ENCODE measurements at regions not wholly inside any gene's neighbourhood (a gene's known extent, or its start where the extent isn't known, plus 50 kb on each side); places are given as distances from the start of the nearest gene placed in this dataset.

DNA sequence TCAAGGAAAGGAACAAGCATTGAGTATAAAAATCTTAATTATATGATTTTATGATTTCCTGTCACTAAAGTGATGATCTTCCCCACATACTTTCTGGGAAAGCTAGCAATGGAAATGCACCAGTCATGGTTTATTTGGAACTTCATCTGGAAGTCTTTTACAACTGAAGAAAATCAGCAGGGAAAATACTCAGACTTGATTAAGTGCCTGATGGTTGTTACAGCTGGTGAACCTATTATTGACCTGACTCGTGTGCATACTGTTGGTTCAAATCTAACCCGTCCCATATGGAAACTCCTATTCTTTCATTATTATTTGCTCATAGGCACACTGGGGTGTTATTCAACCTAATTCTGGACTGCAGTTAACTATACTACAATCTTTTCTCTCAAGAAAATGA is 701.8 kb upstream of the CCDC54 start:
- no peak for FAIRE-seq
- no peak for TF ChIP-seq POLR2A (IDR thresholded peaks at IDR 0.05; ENCODE audit: low read depth, low read length)
- no peak for DNase-seq (ENCODE audit: insufficient read length, low spot score)

- DNase-seq (ENCODE audit: insufficient read length, low spot score) = no peak
- no peak for FAIRE-seq
- no peak for TF ChIP-seq POLR2A (IDR thresholded peaks at IDR 0.05; ENCODE audit: low read depth, low read length)
Observed at GRCh38 chr3:106678657-106679390, 698.4 kb upstream of the CCDC54 start.

DNA sequence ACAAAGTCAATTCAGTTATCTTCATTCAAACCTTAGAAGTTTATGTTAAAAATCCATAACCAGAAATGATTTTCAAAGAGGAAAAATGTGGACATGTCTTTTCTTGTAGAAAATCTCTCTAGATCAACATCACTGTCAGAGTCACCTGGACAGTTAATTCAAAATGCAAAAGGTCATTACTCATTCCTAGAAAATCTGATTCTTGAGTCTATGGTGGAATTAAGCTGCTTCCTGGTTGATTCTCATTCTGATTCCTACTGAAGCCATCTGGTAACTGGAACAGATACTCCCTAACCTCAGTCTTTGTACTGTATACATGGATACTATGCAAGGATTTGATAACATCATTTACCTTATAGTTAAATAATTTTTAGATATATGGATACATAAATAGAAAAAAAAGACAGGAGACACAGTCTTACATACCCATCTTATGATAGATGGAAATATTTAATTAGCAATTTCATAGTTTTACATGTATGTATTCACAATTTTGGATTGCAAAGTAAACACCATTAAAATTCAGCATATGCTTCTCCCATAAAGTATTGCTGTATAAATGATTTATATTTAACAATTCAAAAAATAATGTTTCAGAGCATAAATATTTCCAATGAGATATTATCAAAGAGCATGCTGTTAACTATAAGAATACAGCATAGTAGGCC is 693.2 kb upstream of the CCDC54 start:
- no peak for TF ChIP-seq POLR2A (IDR thresholded peaks at IDR 0.05; ENCODE audit: low read depth, low read length)
- DNase-seq (ENCODE audit: insufficient read length, low spot score) (no peak), FAIRE-seq (peak; percentile 23)

- FAIRE-seq (no peak), DNase-seq (ENCODE audit: insufficient read length, low spot score) (no peak)
- no peak for TF ChIP-seq POLR2A (IDR thresholded peaks at IDR 0.05; ENCODE audit: low read depth, low read length)
Observed at GRCh38 chr3:106685745-106686144, 691.5 kb upstream of the CCDC54 start.

- no peak for TF ChIP-seq POLR2A (IDR thresholded peaks at IDR 0.05; ENCODE audit: low read depth, low read length)
- DNase-seq (ENCODE audit: insufficient read length, low spot score) (no peak), FAIRE-seq (no peak)
Observed at GRCh38 chr3:106687905-106688304, 689.3 kb upstream of the CCDC54 start.

GRCh38 chr3:106688464-106688863 is 688.8 kb upstream of the CCDC54 start:
- DNase-seq (ENCODE audit: insufficient read length, low spot score) (peak; percentile 23), FAIRE-seq (peak; percentile 96)

GRCh38 chr3:106691476-106691875 is 685.8 kb upstream of the CCDC54 start:
- no peak for TF ChIP-seq POLR2A (IDR thresholded peaks at IDR 0.05; ENCODE audit: low read depth, low read length)
- no peak for DNase-seq (ENCODE audit: insufficient read length, low spot score)
- FAIRE-seq = no peak

More at GRCh38 chr3:106688464-106688863, 688.8 kb upstream of the CCDC54 start:
- no peak for TF ChIP-seq POLR2A (IDR thresholded peaks at IDR 0.05; ENCODE audit: low read depth, low read length)

- DNase-seq (ENCODE audit: insufficient read length, low spot score) = no peak
- TF ChIP-seq POLR2A (IDR thresholded peaks at IDR 0.05; ENCODE audit: low read depth, low read length) = no peak
- FAIRE-seq = no peak
Observed at GRCh38 chr3:106692624-106693023, 684.6 kb upstream of the CCDC54 start.

DNA sequence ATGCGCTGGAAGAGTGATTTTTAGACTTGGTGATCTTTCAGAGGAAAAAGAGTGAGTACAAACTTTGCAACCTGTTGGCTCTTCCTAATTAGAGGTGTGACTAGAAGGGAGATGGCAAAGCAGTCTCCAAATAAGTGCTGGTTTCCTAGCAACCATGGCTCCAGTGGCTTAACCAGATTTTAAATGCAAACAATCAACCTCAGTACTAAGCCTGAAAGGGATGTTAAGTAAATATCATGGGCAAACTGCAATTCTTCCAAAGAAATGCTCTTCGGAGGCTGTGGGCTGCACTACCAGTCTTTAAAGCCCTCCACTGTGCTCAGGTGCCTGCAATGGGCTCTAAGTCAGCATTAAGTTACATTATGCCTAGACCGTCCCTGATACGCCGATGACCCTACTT is 678.1 kb upstream of the CCDC54 start:
- DNase-seq (ENCODE audit: insufficient read length, low spot score) (no peak), FAIRE-seq (no peak)
- TF ChIP-seq POLR2A (IDR thresholded peaks at IDR 0.05; ENCODE audit: low read depth, low read length) = no peak

DNA sequence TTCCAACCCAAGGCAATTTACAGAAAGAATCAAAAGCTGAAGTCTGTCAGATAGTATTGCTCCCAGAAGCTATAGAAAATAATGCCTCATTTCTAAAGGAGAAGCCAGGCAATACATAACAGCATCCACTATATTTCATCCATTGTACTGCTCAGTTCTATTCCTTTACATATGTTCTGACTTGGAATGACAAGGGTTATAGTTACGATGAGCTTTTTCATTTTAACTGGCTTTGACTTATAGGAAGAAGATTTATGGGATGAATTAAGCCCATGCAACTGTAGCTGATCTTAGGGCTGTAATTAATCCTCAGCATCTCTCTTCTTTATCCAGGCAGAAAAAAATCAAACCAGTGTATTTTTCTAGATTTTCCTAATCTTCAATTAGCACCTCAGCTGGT is 676.3 kb upstream of the CCDC54 start:
- FAIRE-seq (peak; percentile 30), DNase-seq (ENCODE audit: insufficient read length, low spot score) (no peak)
- no peak for TF ChIP-seq POLR2A (IDR thresholded peaks at IDR 0.05; ENCODE audit: low read depth, low read length)

DNA sequence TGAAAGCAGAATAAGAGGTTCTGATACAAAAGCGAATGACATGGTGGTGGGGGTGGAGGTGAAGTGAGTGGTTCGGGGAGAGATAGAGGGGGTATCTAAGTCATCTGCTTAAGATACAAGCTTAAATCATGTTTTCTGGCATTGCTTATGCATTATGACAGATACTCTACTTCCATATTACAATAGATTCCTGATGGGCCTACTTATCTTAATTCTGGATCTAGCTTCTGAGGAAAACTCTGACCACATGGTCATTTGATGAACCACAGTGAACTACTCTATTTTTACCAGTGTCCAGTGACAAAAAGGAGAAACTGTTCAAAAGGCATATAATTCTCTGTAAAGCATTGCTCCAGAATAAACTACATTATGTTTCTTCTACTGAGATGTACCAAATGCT is 673.7 kb upstream of the CCDC54 start:
- FAIRE-seq = no peak
- TF ChIP-seq POLR2A (IDR thresholded peaks at IDR 0.05; ENCODE audit: low read depth, low read length) = no peak
- no peak for DNase-seq (ENCODE audit: insufficient read length, low spot score)

DNA sequence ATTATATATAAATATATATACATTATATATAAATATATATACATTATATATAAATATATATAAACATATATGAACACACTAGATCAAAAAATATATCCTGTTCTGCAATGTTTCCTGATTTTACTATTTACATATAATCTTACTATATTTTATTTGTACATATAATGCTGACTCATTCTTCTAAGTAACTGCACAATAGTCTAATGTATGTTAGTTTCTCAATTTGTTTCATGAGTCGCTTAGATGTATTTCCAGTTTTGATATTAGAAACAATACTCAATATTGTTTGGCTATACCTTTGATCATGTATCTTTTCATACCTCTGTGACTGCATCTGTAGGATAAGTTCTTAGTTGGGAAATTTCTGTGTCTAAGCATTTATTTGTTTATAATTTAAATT is 669.9 kb upstream of the CCDC54 start:
- TF ChIP-seq POLR2A (IDR thresholded peaks at IDR 0.05; ENCODE audit: low read depth, low read length) = no peak
- DNase-seq (ENCODE audit: insufficient read length, low spot score) (no peak), FAIRE-seq (no peak)

DNA sequence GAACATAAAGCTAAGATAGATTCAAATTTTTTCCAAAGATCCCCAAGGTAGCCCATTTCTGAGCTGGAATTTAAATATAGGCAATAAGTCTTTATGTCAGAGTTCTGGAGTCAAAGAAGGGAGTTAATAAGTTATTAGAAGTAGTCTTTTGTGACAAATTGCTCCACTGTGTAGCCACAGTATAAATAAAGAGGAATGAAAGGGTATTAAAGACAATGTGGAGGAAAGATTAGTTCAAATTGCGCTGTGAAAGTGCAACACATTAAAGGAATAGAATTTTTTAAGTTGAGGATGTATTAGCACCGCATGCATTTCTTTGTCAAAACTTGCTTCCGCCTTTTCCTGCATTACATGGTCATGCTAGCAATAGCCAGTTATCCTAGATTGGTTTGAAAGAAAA is 666.6 kb upstream of the CCDC54 start:
- TF ChIP-seq POLR2A (IDR thresholded peaks at IDR 0.05; ENCODE audit: low read depth, low read length) = no peak
- FAIRE-seq = peak; percentile 23
- no peak for DNase-seq (ENCODE audit: insufficient read length, low spot score)

- TF ChIP-seq POLR2A (IDR thresholded peaks at IDR 0.05; ENCODE audit: low read depth, low read length) = no peak
- no peak for DNase-seq (ENCODE audit: insufficient read length, low spot score)
- FAIRE-seq = peak; percentile 74
Observed at GRCh38 chr3:106711650-106712049, 665.6 kb upstream of the CCDC54 start.

- no peak for TF ChIP-seq POLR2A (IDR thresholded peaks at IDR 0.05; ENCODE audit: low read depth, low read length)
- FAIRE-seq (no peak), DNase-seq (ENCODE audit: insufficient read length, low spot score) (no peak)
Observed at GRCh38 chr3:106714400-106714799, 662.8 kb upstream of the CCDC54 start.
